C4-2B (cell line): ENCODE measurements at regions not wholly inside any gene's neighbourhood (a gene's known extent, or its start where the extent isn't known, plus 50 kb on each side); places are given as distances from the start of the nearest gene placed in this dataset.

Experiments used
- CTCF ChIP-seq: fragments of 450-650 bp; conservative IDR thresholded peaks from 2 replicates; pipeline ENCODE4 v1.5.1; 2017; ENCODE audit warnings: mild to moderate bottlenecking
- ZFX ChIP-seq: fragments of 450-650 bp; IDR thresholded peaks from 2 replicates; pipeline ENCODE4 v1.6.1; 2017

GRCh38 chr1:187646536-187647107 is 817.9 kb downstream of the PLA2G4A start:
- TF ChIP-seq CTCF (no peak), ZFX (no peak)
